H9 (cell line): ENCODE measurements at regions not wholly inside any gene's neighbourhood (a gene's known extent, or its start where the extent isn't known, plus 50 kb on each side); places are given as distances from the start of the nearest gene placed in this dataset.

Experiments
- DNase-seq: peaks from one replicate; pipeline ENCODE4 v3.0.0-alpha.2; 2017
- H2AFZ ChIP-seq: one replicate; pipeline ENCODE4 v1.6.1; 2013; ENCODE audit warnings: mild to moderate bottlenecking, low read length, control low read depth, moderate library complexity
- H2AK5ac ChIP-seq: 2 replicates; pipeline ENCODE4 v1.6.1; 2013; ENCODE audit warnings: low read length, control low read depth, mixed read lengths; ENCODE audit not compliant: insufficient read length
- H2BK120ac ChIP-seq: one replicate; pipeline ENCODE4 v1.6.1; 2013; ENCODE audit warnings: low read depth, mild to moderate bottlenecking, low read length, control low read depth, inconsistent platforms; ENCODE audit not compliant: poor library complexity, severe bottlenecking
- H2BK12ac ChIP-seq: 2 replicates; pipeline ENCODE4 v1.6.1; 2013; ENCODE audit warnings: low read length, control low read depth, mixed read lengths, low read depth; ENCODE audit not compliant: insufficient read length
- H2BK15ac ChIP-seq: 2 replicates; pipeline ENCODE4 v1.6.1; 2013; ENCODE audit warnings: low read depth, low read length, control low read depth
- H2BK20ac ChIP-seq: one replicate; pipeline ENCODE4 v1.6.1; 2013; ENCODE audit warnings: low read depth, mild to moderate bottlenecking, low read length, control low read depth, inconsistent platforms; ENCODE audit not compliant: poor library complexity, severe bottlenecking
- H2BK5ac ChIP-seq: 2 replicates; pipeline ENCODE4 v1.6.1; 2013; ENCODE audit warnings: low read length, control low read depth, mixed read lengths; ENCODE audit not compliant: insufficient read length
- H3K14ac ChIP-seq: 2 replicates; pipeline ENCODE4 v1.6.1; 2013; ENCODE audit warnings: low read length, control low read depth; ENCODE audit not compliant: insufficient read depth
- H3K18ac ChIP-seq: 2 replicates; pipeline ENCODE4 v1.6.1; 2013; ENCODE audit warnings: low read depth, mild to moderate bottlenecking, mixed read lengths, low read length, control low read depth; ENCODE audit not compliant: insufficient read length
- H3K23ac ChIP-seq: 2 replicates; pipeline ENCODE4 v1.6.1; 2013; ENCODE audit warnings: low read length, control low read depth, mixed read lengths, low read depth; ENCODE audit not compliant: insufficient read length
- H3K23me2 ChIP-seq: 2 replicates; pipeline ENCODE4 v1.6.1; 2013; ENCODE audit warnings: low read depth, mild to moderate bottlenecking, mixed read lengths, low read length, control low read depth; ENCODE audit not compliant: insufficient read length, poor library complexity, severe bottlenecking
- H3K27ac ChIP-seq: 2 replicates; pipeline ENCODE4 v1.5.1; 2013; ENCODE audit warnings: low read length, control low read depth, mixed read lengths, low read depth; ENCODE audit not compliant: insufficient read length
- H3K27me3 ChIP-seq: 2 replicates; pipeline ENCODE4 v1.6.1; 2013; ENCODE audit warnings: low read length, control low read depth, inconsistent platforms; ENCODE audit not compliant: insufficient read depth
- H3K4ac ChIP-seq: 2 replicates; pipeline ENCODE4 v1.6.1; 2013; ENCODE audit warnings: low read depth, mild to moderate bottlenecking, control low read depth, inconsistent platforms, low read length, moderate library complexity
- H3K4me1 ChIP-seq: 2 replicates; pipeline ENCODE4 v1.6.1; 2013; ENCODE audit warnings: low read length, control low read depth, inconsistent platforms; ENCODE audit not compliant: insufficient read depth
- H3K4me2 ChIP-seq: 2 replicates; pipeline ENCODE4 v1.6.1; 2013; ENCODE audit warnings: low read length, control low read depth, mixed read lengths; ENCODE audit not compliant: insufficient read length, insufficient read depth
- H3K56ac ChIP-seq: 2 replicates; pipeline ENCODE4 v1.6.1; 2013; ENCODE audit warnings: low read depth, mild to moderate bottlenecking, mixed read lengths, low read length, control low read depth; ENCODE audit not compliant: insufficient read length
- H3K79me1 ChIP-seq: 2 replicates; pipeline ENCODE4 v1.6.1; 2013; ENCODE audit warnings: low read depth, mild to moderate bottlenecking, moderate library complexity, low read length, control low read depth, inconsistent platforms; ENCODE audit not compliant: insufficient read depth, poor library complexity, severe bottlenecking
- H3K79me2 ChIP-seq: 2 replicates; pipeline ENCODE4 v1.6.1; 2013; ENCODE audit warnings: low read length, control low read depth, inconsistent platforms; ENCODE audit not compliant: insufficient read depth
- H3K9ac ChIP-seq: 2 replicates; pipeline ENCODE4 v1.6.1; 2013; ENCODE audit warnings: low read length, control low read depth, mixed read lengths; ENCODE audit not compliant: insufficient read length; ENCODE audit errors: extremely low read depth
- H3K9me3 ChIP-seq: one replicate; pipeline ENCODE4 v1.6.1; 2013; ENCODE audit warnings: low read depth, low read length, inconsistent platforms; ENCODE audit not compliant: control insufficient read depth
- H3T11ph ChIP-seq: one replicate; pipeline ENCODE4 v1.6.1; 2013; ENCODE audit warnings: mild to moderate bottlenecking, low read length, control low read depth, inconsistent platforms
- H4K20me1 ChIP-seq: one replicate; pipeline ENCODE4 v1.6.1; 2013; ENCODE audit not compliant: control insufficient read depth, insufficient read length, insufficient read depth
- H4K5ac ChIP-seq: 2 replicates; pipeline ENCODE4 v1.6.1; 2013; ENCODE audit warnings: low read depth, mild to moderate bottlenecking, mixed read lengths, low read length, control low read depth; ENCODE audit not compliant: insufficient read length
- H4K8ac ChIP-seq: replicated peaks from 2 replicates; pipeline ENCODE4 v1.6.1; 2013; ENCODE audit warnings: low read length, control low read depth, mixed read lengths, low read depth; ENCODE audit not compliant: insufficient read length
- H4K91ac ChIP-seq: 2 replicates; pipeline ENCODE4 v1.6.1; 2013; ENCODE audit warnings: low read depth, mild to moderate bottlenecking, moderate library complexity, mixed read lengths, low read length, control low read depth; ENCODE audit not compliant: insufficient read length
- H3K27ac Mint-ChIP-seq, 3 experiments: 2 replicates in 2 of 3; 3 replicates in 1 of 3; pipeline ENCODE4 v1.8.0; 2020 to 2021; ENCODE audit warnings: mixed read lengths in 3 of 3, mild to moderate bottlenecking in 1 of 3, moderate library complexity in 1 of 3
- H3K27me3 Mint-ChIP-seq: 2 replicates; pipeline ENCODE4 v1.8.0; 2021; ENCODE audit warnings: low read depth, mild to moderate bottlenecking, moderate library complexity, mixed read lengths
- H3K36me3 Mint-ChIP-seq, 3 experiments: 2 replicates in 2 of 3; 3 replicates in 1 of 3; pipeline ENCODE4 v1.8.0; 2020 to 2021; ENCODE audit warnings: low read depth in 3 of 3, mixed read lengths in 3 of 3; ENCODE audit not compliant: insufficient read depth in 1 of 3
- H3K4me1 Mint-ChIP-seq, 2 experiments: 2 replicates each; pipeline ENCODE4 v1.8.0; 2020; ENCODE audit warnings: mixed read lengths in 2 of 2
- H3K4me3 Mint-ChIP-seq, 2 experiments: 2 replicates in 1 of 2; 3 replicates in 1 of 2; pipeline ENCODE4 v1.8.0; 2020 to 2021; ENCODE audit warnings: mild to moderate bottlenecking in 2 of 2, mixed read lengths in 2 of 2, moderate library complexity in 1 of 2
- H3K9me3 Mint-ChIP-seq, 2 experiments: 2 replicates in 1 of 2; 3 replicates in 1 of 2; pipeline ENCODE4 v1.8.0; 2020; ENCODE audit warnings: mild to moderate bottlenecking in 2 of 2, mixed read lengths in 2 of 2, moderate library complexity in 1 of 2
- CTCF ChIP-seq: fragments of 200-600 bp; sonication (generic); conservative IDR thresholded peaks from 3 replicates; pipeline ENCODE4 v1.8.0; 2021; ENCODE audit warnings: antibody characterized with exemption, mild to moderate bottlenecking
- WGBS: extraction: QIAGEN DNeasy Blood & Tissue Kit; methylation state at CpG from one replicate; pipeline ENCODE4 v1.1.7; 2013; ENCODE audit warnings: missing lambda C conversion rate, low lambda C conversion rate, mixed read lengths; ENCODE audit not compliant: insufficient read length; ENCODE audit errors: extremely low coverage; 5-methylcytosine and 5-hydroxymethylcytosine counted together

- Mint-ChIP-seq H3K36me3 (no peaks in the 10 kb centered on the region), H3K4me3 (no peak overlapping the region), H3K27ac (no peak overlapping the region), H3K27me3 (no peaks in the 10 kb centered on the region), H3K4me1 (peaks cover 15 to 17% of the 10 kb centered on the region in 2 experiments), H3K9me3 (peaks cover 2 to 6% of the 10 kb centered on the region in 2 experiments; a peak in 3 of 5 replicates)
- H3K4me1 ChIP-seq, result no peaks in the 10 kb centered on the region
- no peaks in the 10 kb centered on the region for H3K79me1 ChIP-seq
- H4K91ac ChIP-seq, result no peak overlapping the region
- TF ChIP-seq CTCF, result no peak
- H2BK15ac ChIP-seq, result no peak overlapping the region
- no peak overlapping the region for H3K9ac ChIP-seq
- H3K27me3 ChIP-seq, result no peaks in the 10 kb centered on the region
- no peak overlapping the region for H2AFZ ChIP-seq
- no peak overlapping the region for H2BK5ac ChIP-seq
- no peak for DNase-seq
- H3K56ac ChIP-seq, result no peak overlapping the region
- H2BK20ac ChIP-seq, result no peak overlapping the region
- no peak overlapping the region for H3K14ac ChIP-seq
- no peaks in the 10 kb centered on the region for H4K20me1 ChIP-seq
- no peaks in the 10 kb centered on the region for H3K9me3 ChIP-seq
- H3K23me2 ChIP-seq, result no peaks in the 10 kb centered on the region
- H3K4ac ChIP-seq, result no peak overlapping the region
- no peak overlapping the region for H4K8ac ChIP-seq
- no peaks in the 10 kb centered on the region for H3K79me2 ChIP-seq
- H3K27ac ChIP-seq, result no peak overlapping the region
- no peak overlapping the region for H2AK5ac ChIP-seq
- no peak overlapping the region for H3K23ac ChIP-seq
- H3K18ac ChIP-seq, result no peak overlapping the region
- no peak overlapping the region for H3K4me2 ChIP-seq
- no CpG with 5 or more reads among the region's 2 CpGs for WGBS
- H3T11ph ChIP-seq, result no peak overlapping the region
- H2BK120ac ChIP-seq, result no peak overlapping the region
- H4K5ac ChIP-seq, result no peak overlapping the region
- H2BK12ac ChIP-seq, result no peak overlapping the region
Measured at GRCh38 chr9:103243553-103243952, 248.4 kb downstream of the CYLC2 start.
